Smooth muscle cell (in vitro differentiated cells): ENCODE measurements at regions not wholly inside any gene's neighbourhood (a gene's known extent, or its start where the extent isn't known, plus 50 kb on each side); places are given as distances from the start of the nearest gene placed in this dataset.

Experiments used
- DNase-seq: peaks from one replicate; lab custom pipeline; 2025; ENCODE audit not compliant: unreplicated experiment; lab: John Stamatoyannopoulos, UW
- H2AFZ ChIP-seq: fragments of 200-600 bp; sonication (generic); 2 replicates; pipeline ENCODE4 v1.6.0; 2016; ENCODE audit warnings: antibody characterized with exemption, low read depth, mild to moderate bottlenecking
- H3F3A ChIP-seq: fragments of 200-600 bp; sonication (generic); 2 replicates; pipeline ENCODE4 v1.6.0; 2017; ENCODE audit warnings: antibody characterized with exemption, low read depth
- H3K27ac ChIP-seq: fragments of 200-600 bp; sonication (generic); 2 replicates; pipeline ENCODE4 v1.5.1; 2016; ENCODE audit warnings: low read depth, mild to moderate bottlenecking
- H3K27me3 ChIP-seq: fragments of 200-600 bp; sonication (generic); 2 replicates; pipeline ENCODE4 v1.6.1; 2016; ENCODE audit warnings: low read depth, mild to moderate bottlenecking
- H3K36me3 ChIP-seq: fragments of 200-600 bp; sonication (generic); 2 replicates; pipeline ENCODE4 v1.5.1; 2016; ENCODE audit warnings: low read depth
- H3K4me1 ChIP-seq: fragments of 200-600 bp; sonication (generic); 2 replicates; pipeline ENCODE4 v1.5.1; 2016; ENCODE audit warnings: low read depth
- H3K4me2 ChIP-seq: fragments of 200-600 bp; sonication (generic); 2 replicates; pipeline ENCODE4 v1.6.0; 2016; ENCODE audit warnings: mild to moderate bottlenecking
- H3K4me3 ChIP-seq: fragments of 200-600 bp; sonication (generic); 2 replicates; pipeline ENCODE4 v1.5.1; 2016; ENCODE audit warnings: mild to moderate bottlenecking
- H3K79me2 ChIP-seq: fragments of 200-600 bp; sonication (generic); 2 replicates; pipeline ENCODE4 v1.6.0; 2016; ENCODE audit warnings: low read depth, mild to moderate bottlenecking
- H3K9ac ChIP-seq: fragments of 200-600 bp; sonication (generic); 2 replicates; pipeline ENCODE4 v1.6.0; 2016; ENCODE audit warnings: low read depth
- H3K9me3 ChIP-seq: fragments of 200-600 bp; sonication (generic); replicated peaks from 2 replicates; pipeline ENCODE4 v1.5.1; 2016; ENCODE audit warnings: low read depth
- H4K20me1 ChIP-seq: fragments of 200-600 bp; sonication (generic); 2 replicates; pipeline ENCODE4 v1.6.0; 2016; ENCODE audit warnings: low read depth
- CTCF ChIP-seq: fragments of 200-600 bp; sonication (generic); IDR thresholded peaks from 2 replicates; pipeline ENCODE4 v1.5.1; 2017; ENCODE audit warnings: borderline replicate concordance, mild to moderate bottlenecking, antibody characterized with exemption; ENCODE audit not compliant: insufficient read depth, poor library complexity, severe bottlenecking
- WGBS: methylation state at CpG from one replicate; pipeline ENCODE4 v1.1.7; 2016; ENCODE audit warnings: low lambda C conversion rate; 5-methylcytosine and 5-hydroxymethylcytosine counted together

DNA sequence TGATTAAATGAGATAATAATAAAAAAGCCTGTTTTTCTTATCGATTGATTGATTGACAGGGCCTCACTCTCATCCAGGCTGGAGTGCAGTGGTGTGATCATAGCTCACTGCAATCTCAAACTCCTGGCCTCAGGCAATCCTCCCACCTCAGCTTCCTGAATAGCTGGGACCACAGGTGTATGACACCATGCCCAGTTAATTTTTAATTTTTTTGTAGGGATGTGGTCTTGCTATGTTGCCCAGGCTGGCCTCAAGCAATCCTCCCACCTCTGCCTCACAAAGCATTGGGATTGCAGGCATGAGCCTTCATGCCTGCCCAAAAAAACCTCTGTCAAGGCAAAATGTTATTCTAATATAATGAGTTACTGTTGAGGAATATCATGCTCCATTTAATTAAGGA lies 346.4 kb upstream of the DAB1 start:
- H3K4me2 ChIP-seq, result no peak overlapping the region
- H4K20me1 ChIP-seq, result no peaks in the 10 kb centered on the region
- H3K36me3 ChIP-seq, result no peaks in the 10 kb centered on the region
- no peak overlapping the region for H2AFZ ChIP-seq
- no peaks in the 10 kb centered on the region for H3K79me2 ChIP-seq
- no peaks in the 10 kb centered on the region for H3K9me3 ChIP-seq
- no peak overlapping the region for H3K9ac ChIP-seq
- H3K27me3 ChIP-seq, result peaks cover 2% of the 10 kb centered on the region
- TF ChIP-seq CTCF, result no peak
- H3F3A ChIP-seq, result no peaks in the 10 kb centered on the region
- H3K27ac ChIP-seq, result no peak overlapping the region
- no peaks in the 10 kb centered on the region for H3K4me1 ChIP-seq
- DNase-seq, result no peak
- no peak overlapping the region for H3K4me3 ChIP-seq
- WGBS, result 96% methylated on average over 1 of the region's 1 CpG

- WGBS, result 68% methylated on average over 8 of the region's 8 CpGs
- TF ChIP-seq CTCF, result no peak
- H3K4me2 ChIP-seq, result no peak overlapping the region
- H3K79me2 ChIP-seq, result no peaks in the 10 kb centered on the region
- DNase-seq, result no peak
- no peak overlapping the region for H2AFZ ChIP-seq
- H4K20me1 ChIP-seq, result no peaks in the 10 kb centered on the region
- H3K9ac ChIP-seq, result no peak overlapping the region
- no peaks in the 10 kb centered on the region for H3K9me3 ChIP-seq
- H3K27ac ChIP-seq, result no peak overlapping the region
- H3K36me3 ChIP-seq, result no peaks in the 10 kb centered on the region
- no peaks in the 10 kb centered on the region for H3F3A ChIP-seq
- no peak overlapping the region for H3K4me3 ChIP-seq
- no peaks in the 10 kb centered on the region for H3K27me3 ChIP-seq
- no peaks in the 10 kb centered on the region for H3K4me1 ChIP-seq
Measured at GRCh38 chr1:57761628-57762027, 337.8 kb upstream of the DAB1 start.

- TF ChIP-seq CTCF, result no peak
- Histone ChIP-seq H3K9me3 (no peaks in the 10 kb centered on the region), H3K27me3 (peaks cover 14% of the 10 kb centered on the region), H3K4me2 (no peak overlapping the region), H4K20me1 (no peaks in the 10 kb centered on the region), H2AFZ (no peak overlapping the region), H3K4me1 (no peaks in the 10 kb centered on the region), H3K79me2 (no peaks in the 10 kb centered on the region), H3K4me3 (no peak overlapping the region), H3K36me3 (no peaks in the 10 kb centered on the region), H3K27ac (no peak overlapping the region), H3F3A (no peaks in the 10 kb centered on the region), H3K9ac (no peak overlapping the region)
- WGBS, result 85% methylated on average over 1 of the region's 1 CpG
- DNase-seq, result no peak
Measured at GRCh38 chr1:57752843-57753242, 329.0 kb upstream of the DAB1 start.

DNA sequence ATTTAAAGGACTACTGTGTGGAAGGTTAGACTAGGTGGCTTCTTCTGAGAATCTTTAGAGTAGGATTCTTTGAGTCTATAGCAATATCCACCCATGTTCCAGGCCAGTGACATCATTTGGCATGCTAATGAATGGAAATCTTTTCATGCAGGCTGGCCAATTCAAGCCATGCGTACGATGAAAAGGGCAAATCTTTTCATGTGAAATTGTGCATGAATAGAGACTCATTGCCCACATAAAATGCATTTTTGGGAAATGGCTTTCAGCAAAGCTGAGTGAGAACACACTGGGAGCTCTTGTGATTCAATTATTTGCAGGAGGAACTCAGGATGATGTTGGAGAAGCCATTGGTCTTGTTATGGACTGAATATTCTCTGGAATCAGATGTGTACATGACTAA lies 324.9 kb upstream of the DAB1 start:
- H3K27me3 ChIP-seq, result peaks cover 14% of the 10 kb centered on the region
- no peak overlapping the region for H2AFZ ChIP-seq
- no peaks in the 10 kb centered on the region for H4K20me1 ChIP-seq
- 100% methylated on average over 2 of the region's 2 CpGs for WGBS
- no peaks in the 10 kb centered on the region for H3K4me1 ChIP-seq
- H3K4me3 ChIP-seq, result no peak overlapping the region
- DNase-seq, result no peak
- no peaks in the 10 kb centered on the region for H3K9me3 ChIP-seq
- no peaks in the 10 kb centered on the region for H3K79me2 ChIP-seq
- H3K27ac ChIP-seq, result no peak overlapping the region
- no peak for TF ChIP-seq CTCF
- no peak overlapping the region for H3K4me2 ChIP-seq
- no peak overlapping the region for H3K9ac ChIP-seq
- no peaks in the 10 kb centered on the region for H3F3A ChIP-seq
- H3K36me3 ChIP-seq, result no peaks in the 10 kb centered on the region
